PC-3 (cell line): ENCODE measurements at regions not wholly inside any gene's neighbourhood (a gene's known extent, or its start where the extent isn't known, plus 50 kb on each side); places are given as distances from the start of the nearest gene placed in this dataset.

Experiments used
- ATAC-seq: fragments of 200-7000 bp; cut with Tn5 transposase; 2 replicates; pipeline ENCODE4 v1.9.1; 2020; ENCODE audit warnings: mild to moderate bottlenecking, moderate library complexity
- BruUV-seq: library from RNA; stranded (reverse); fragments of 400-500 nt; replicated peaks from 2 replicates; lab custom pipeline; 2021; lab: Mats Ljungman, UMichigan
- CTCF ChIA-PET: fragments of 300-600 bp; sonication (Branson Sonifier 250); formaldehyde crosslinking; loops from one replicate; lab custom pipeline; 2022; ENCODE audit warnings: antibody characterized with exemption; lab: Charles Lee
- POLR2A ChIA-PET: fragments of 300-600 bp; sonication (Branson Sonifier 250); formaldehyde crosslinking; loops from one replicate; lab custom pipeline; 2022; ENCODE audit warnings: antibody characterized with exemption; ENCODE audit not compliant: unreplicated experiment; lab: Charles Lee
- DNase-seq: peaks from one replicate; pipeline ENCODE4 v3.0.0-alpha.2; 2015
- H2AFZ ChIP-seq: fragments of 300-600 bp; sonication (generic); 2 replicates; pipeline ENCODE4 v1.6.0; 2016; ENCODE audit warnings: antibody characterized with exemption, low read length
- H3F3A ChIP-seq: fragments of 300-600 bp; sonication (generic); one replicate; pipeline ENCODE4 v1.6.0; 2017; ENCODE audit warnings: antibody characterized with exemption, low read length, control low read depth, mild to moderate bottlenecking; ENCODE audit not compliant: unreplicated experiment
- H3K27ac ChIP-seq: fragments of 300-600 bp; sonication (generic); 2 replicates; pipeline ENCODE4 v1.5.1; 2016; ENCODE audit warnings: mild to moderate bottlenecking, low read length
- H3K27me3 ChIP-seq: fragments of 300-600 bp; sonication (generic); 2 replicates; pipeline ENCODE4 v1.6.1; 2016; ENCODE audit warnings: low read length, mixed read lengths
- H3K36me3 ChIP-seq: fragments of 300-600 bp; sonication (generic); 2 replicates; pipeline ENCODE4 v1.6.1; 2016; ENCODE audit warnings: low read depth, mixed run types, low read length, mixed read lengths
- H3K4me1 ChIP-seq: fragments of 300-600 bp; sonication (generic); 2 replicates; pipeline ENCODE4 v1.5.1; 2016; ENCODE audit warnings: low read length; ENCODE audit not compliant: insufficient read depth
- H3K4me2 ChIP-seq: fragments of 300-600 bp; sonication (generic); 2 replicates; pipeline ENCODE4 v1.6.0; 2016; ENCODE audit warnings: low read length
- H3K4me3 ChIP-seq: fragments of 300-600 bp; sonication (generic); 2 replicates; pipeline ENCODE4 v1.5.1; 2016; ENCODE audit warnings: mild to moderate bottlenecking, low read length, mixed read lengths
- H3K79me2 ChIP-seq: fragments of 300-600 bp; sonication (generic); 2 replicates; pipeline ENCODE4 v1.6.1; 2017; ENCODE audit warnings: low read length, mixed read lengths
- H3K9ac ChIP-seq: fragments of 300-600 bp; sonication (generic); 2 replicates; pipeline ENCODE4 v1.6.0; 2016; ENCODE audit warnings: mild to moderate bottlenecking, low read length
- H3K9me2 ChIP-seq: fragments of 300-600 bp; sonication (generic); replicated peaks from 2 replicates; pipeline ENCODE4 v1.6.1; 2016; ENCODE audit warnings: mixed run types, low read length, mixed read lengths
- H3K9me3 ChIP-seq: fragments of 300-600 bp; sonication (generic); 2 replicates; pipeline ENCODE4 v1.6.1; 2016; ENCODE audit warnings: low read length, mixed read lengths
- H4K20me1 ChIP-seq: fragments of 300-600 bp; sonication (generic); 2 replicates; pipeline ENCODE4 v1.6.1; 2016; ENCODE audit warnings: low read length, mixed read lengths
- EZH2 ChIP-seq: fragments of 300-600 bp; sonication (generic); IDR thresholded peaks from one replicate; pipeline ENCODE4 v1.6.1; 2017; ENCODE audit warnings: antibody characterized with exemption, mild to moderate bottlenecking, low read length; ENCODE audit not compliant: unreplicated experiment
- EZH2phosphoT487 ChIP-seq: fragments of 300-600 bp; sonication (generic); IDR thresholded peaks from 2 replicates; pipeline ENCODE4 v1.6.1; 2018; ENCODE audit warnings: mild to moderate bottlenecking, antibody characterized with exemption, low read length, borderline replicate concordance
- intact Hi-C: fragments of 100-400 bp; cut with micrococcal nuclease; formaldehyde crosslinking; loops from 2 replicates; pipeline ENCODE4 v1.9.0; 2023
- TF ChIP-seq, protein P1 (sequence below): fragments of 300-600 bp; sonication (generic); conservative IDR thresholded peaks from 2 replicates; pipeline ENCODE4 v1.5.1; 2017; ENCODE audit warnings: antibody characterized with exemption, low read depth, mild to moderate bottlenecking, low read length

DNA sequence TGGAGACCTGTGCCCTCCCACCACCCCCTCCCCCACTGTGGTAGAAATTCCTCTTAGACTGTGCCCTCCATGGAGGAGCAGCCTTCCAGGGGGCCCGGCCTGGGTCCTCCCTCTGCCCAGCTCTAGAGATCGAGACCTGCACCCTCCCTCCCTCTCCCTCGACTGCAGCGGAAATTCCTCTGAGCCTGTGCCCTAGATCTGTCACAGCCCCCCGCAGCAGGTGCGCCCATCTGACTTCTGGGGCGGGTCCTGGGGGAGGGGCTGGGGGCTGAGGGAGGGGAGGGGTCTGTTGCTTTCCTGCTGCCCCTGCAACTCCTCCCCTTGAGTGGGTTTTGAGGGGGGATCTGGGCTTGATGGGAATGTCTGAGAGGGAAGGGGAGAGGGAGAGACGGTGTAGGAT is 177.8 kb upstream of the GSE1 start:
- no peak overlapping the region for H3K27ac ChIP-seq
- H3K9me2 ChIP-seq, result no peaks in the 10 kb centered on the region
- no peak overlapping the region for H3K9ac ChIP-seq
- no peaks in the 10 kb centered on the region for H4K20me1 ChIP-seq
- no peaks in the 10 kb centered on the region for H3F3A ChIP-seq
- no peak for ATAC-seq
- POLR2A ChIA-PET, result no interaction called here
- H3K36me3 ChIP-seq, result no peaks in the 10 kb centered on the region
- TF ChIP-seq EZH2phosphoT487 (no peak), EZH2 (no peak)
- TF ChIP-seq, protein P1, sequence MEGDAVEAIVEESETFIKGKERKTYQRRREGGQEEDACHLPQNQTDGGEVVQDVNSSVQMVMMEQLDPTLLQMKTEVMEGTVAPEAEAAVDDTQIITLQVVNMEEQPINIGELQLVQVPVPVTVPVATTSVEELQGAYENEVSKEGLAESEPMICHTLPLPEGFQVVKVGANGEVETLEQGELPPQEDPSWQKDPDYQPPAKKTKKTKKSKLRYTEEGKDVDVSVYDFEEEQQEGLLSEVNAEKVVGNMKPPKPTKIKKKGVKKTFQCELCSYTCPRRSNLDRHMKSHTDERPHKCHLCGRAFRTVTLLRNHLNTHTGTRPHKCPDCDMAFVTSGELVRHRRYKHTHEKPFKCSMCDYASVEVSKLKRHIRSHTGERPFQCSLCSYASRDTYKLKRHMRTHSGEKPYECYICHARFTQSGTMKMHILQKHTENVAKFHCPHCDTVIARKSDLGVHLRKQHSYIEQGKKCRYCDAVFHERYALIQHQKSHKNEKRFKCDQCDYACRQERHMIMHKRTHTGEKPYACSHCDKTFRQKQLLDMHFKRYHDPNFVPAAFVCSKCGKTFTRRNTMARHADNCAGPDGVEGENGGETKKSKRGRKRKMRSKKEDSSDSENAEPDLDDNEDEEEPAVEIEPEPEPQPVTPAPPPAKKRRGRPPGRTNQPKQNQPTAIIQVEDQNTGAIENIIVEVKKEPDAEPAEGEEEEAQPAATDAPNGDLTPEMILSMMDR, result no peak
- H3K79me2 ChIP-seq, result no peaks in the 10 kb centered on the region
- CTCF ChIA-PET, result no interaction called here
- no peak overlapping the region for H2AFZ ChIP-seq
- H3K27me3 ChIP-seq, result no peaks in the 10 kb centered on the region
- no peaks in the 10 kb centered on the region for H3K4me1 ChIP-seq
- H3K4me3 ChIP-seq, result no peak overlapping the region
- intact Hi-C loops, result no loop called here
- no TSS peak for BruUV-seq
- no peak overlapping the region for H3K4me2 ChIP-seq
- no peaks in the 10 kb centered on the region for H3K9me3 ChIP-seq
- DNase-seq, result no peak

DNA sequence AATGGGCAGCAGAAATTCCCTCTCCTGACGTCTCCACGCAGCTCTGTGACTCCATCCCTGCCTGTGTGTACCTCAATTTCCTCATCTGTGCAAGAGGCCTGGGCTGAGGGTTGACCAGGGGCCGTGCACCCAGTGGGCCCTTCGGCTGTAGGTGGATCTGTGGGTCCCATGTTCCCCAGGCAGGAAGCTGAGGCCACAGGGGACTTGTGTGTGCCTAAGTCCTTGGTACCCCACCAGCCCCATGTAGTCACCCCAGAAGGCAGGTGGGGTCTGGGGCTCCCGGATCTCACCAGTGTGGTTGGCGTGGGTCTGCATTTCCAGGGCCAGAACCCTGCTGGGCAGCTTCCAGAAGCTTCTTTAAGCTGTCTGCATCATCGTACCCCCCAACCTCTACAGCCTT is 177.4 kb upstream of the GSE1 start:
- Histone ChIP-seq H3K9me2 (no peaks in the 10 kb centered on the region), H3K9ac (no peak overlapping the region), H3K4me2 (no peak overlapping the region), H3K4me3 (no peak overlapping the region), H3F3A (no peaks in the 10 kb centered on the region), H2AFZ (no peak overlapping the region), H3K4me1 (no peaks in the 10 kb centered on the region), H4K20me1 (no peaks in the 10 kb centered on the region), H3K27me3 (no peaks in the 10 kb centered on the region), H3K27ac (no peak overlapping the region), H3K79me2 (no peaks in the 10 kb centered on the region), H3K9me3 (no peaks in the 10 kb centered on the region), H3K36me3 (no peaks in the 10 kb centered on the region)
- ATAC-seq (no peak), DNase-seq (no peak)
- TF ChIP-seq EZH2phosphoT487, result no peak
- TF ChIP-seq, protein P1, result no peak
- TF ChIP-seq EZH2, result no peak
- ChIA-PET CTCF (no interaction called here), POLR2A (no interaction called here)
- no TSS peak for BruUV-seq
- intact Hi-C loops, result no loop called here

DNA sequence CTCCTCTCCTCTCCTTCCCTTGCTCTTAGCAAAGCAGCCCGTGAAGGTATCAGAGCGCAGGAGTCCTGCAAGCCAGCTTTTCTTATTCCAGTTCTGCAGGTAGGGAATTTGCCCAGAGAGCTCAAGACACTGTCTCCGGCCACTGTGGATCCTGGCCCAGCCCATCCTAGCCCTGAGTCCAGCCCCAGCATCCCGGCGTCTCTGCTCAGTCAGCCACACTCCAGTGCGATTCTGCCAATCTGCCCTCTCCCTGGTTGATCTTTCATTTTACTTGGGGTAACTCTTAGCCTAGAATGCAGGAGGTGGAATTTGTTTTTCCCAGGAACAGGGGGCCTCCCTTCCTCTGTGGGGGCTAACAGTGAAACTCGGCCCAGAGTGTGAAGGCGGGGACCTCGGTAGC is 176.9 kb upstream of the GSE1 start:
- no peaks in the 10 kb centered on the region for H3F3A ChIP-seq
- ChIA-PET POLR2A (no interaction called here), CTCF (no interaction called here)
- no peak overlapping the region for H3K4me3 ChIP-seq
- H3K4me1 ChIP-seq, result no peaks in the 10 kb centered on the region
- no peak overlapping the region for H2AFZ ChIP-seq
- no peak overlapping the region for H3K4me2 ChIP-seq
- TF ChIP-seq EZH2 (no peak), EZH2phosphoT487 (no peak)
- TF ChIP-seq, protein P1, result no peak
- H3K9ac ChIP-seq, result no peak overlapping the region
- no peaks in the 10 kb centered on the region for H3K9me3 ChIP-seq
- ATAC-seq (no peak), DNase-seq (no peak)
- intact Hi-C loops, result no loop called here
- no peak overlapping the region for H3K27ac ChIP-seq
- H3K79me2 ChIP-seq, result no peaks in the 10 kb centered on the region
- no peaks in the 10 kb centered on the region for H4K20me1 ChIP-seq
- no peaks in the 10 kb centered on the region for H3K27me3 ChIP-seq
- H3K36me3 ChIP-seq, result no peaks in the 10 kb centered on the region
- H3K9me2 ChIP-seq, result no peaks in the 10 kb centered on the region
- no TSS peak for BruUV-seq
